SK-N-SH (cell line): ENCODE measurements at regions not wholly inside any gene's neighbourhood (a gene's known extent, or its start where the extent isn't known, plus 50 kb on each side); places are given as distances from the start of the nearest gene placed in this dataset.

Experiments used
- CTCF ChIA-PET: fragments of 300-600, 350-600 bp; formaldehyde crosslinking; extraction: SDS; loops from one replicate; lab custom pipeline; 2021; lab: Yijun Ruan, JAX
- POLR2A ChIA-PET: fragments of 350-600 bp; sonication (Branson Sonifier 250); formaldehyde crosslinking; extraction: SDS; loops from one replicate; lab custom pipeline; 2020; ENCODE audit warnings: antibody characterized with exemption, inconsistent platforms; lab: Yijun Ruan, JAX
- DNase-seq: peaks from one replicate; pipeline ENCODE4 v3.0.0; 2012
- H2AFZ ChIP-seq: fragments of 200-600 bp; sonication (generic); 2 replicates; pipeline ENCODE4 v1.8.1; 2016; ENCODE audit warnings: antibody characterized with exemption, mild to moderate bottlenecking, low read depth
- H3F3A ChIP-seq: fragments of 200-600 bp; sonication (generic); replicated peaks from 2 replicates; pipeline ENCODE3; 2016; ENCODE audit warnings: antibody characterized with exemption, mild to moderate bottlenecking; ENCODE audit not compliant: insufficient read depth
- H3K27ac ChIP-seq, 2 experiments: fragments of 200-500 bp in 1 of 2; fragments of 200-600 bp in 1 of 2; sonication (Bioruptor generic) in 1 of 2; sonication (generic), shearing (Covaris generic) in 1 of 2; 2 replicates each; pipeline versions ENCODE4 v1.5.1 to v1.6.1; 2014 to 2016; ENCODE audit warnings: low read depth in 2 of 2, inconsistent platforms in 1 of 2, low read length in 1 of 2, mild to moderate bottlenecking in 1 of 2, mixed read lengths in 1 of 2
- H3K27me3 ChIP-seq: fragments of 200-600 bp; sonication (generic), shearing (Covaris generic); 2 replicates; pipeline ENCODE4 v1.6.1; 2016; ENCODE audit warnings: mixed run types; ENCODE audit not compliant: insufficient read depth
- H3K36me3 ChIP-seq, 2 experiments: fragments of 200-500 bp in 1 of 2; fragments of 200-600 bp in 1 of 2; sonication (Bioruptor generic) in 1 of 2; sonication (generic) in 1 of 2; replicated peaks in 1 of 2; 2 replicates each; pipeline versions ENCODE3 to v1.5.1; 2014 to 2016; ENCODE audit warnings: low read length in 1 of 2, mild to moderate bottlenecking in 1 of 2; ENCODE audit not compliant: insufficient read depth in 2 of 2, control insufficient read depth in 1 of 2
- H3K4me1 ChIP-seq, 2 experiments: fragments of 200-500 bp in 1 of 2; fragments of 200-600 bp in 1 of 2; sonication (Bioruptor generic) in 1 of 2; sonication (generic), shearing (Covaris generic) in 1 of 2; 2 replicates each; pipeline versions ENCODE4 v1.5.1 to v1.6.1; 2014 to 2016; ENCODE audit warnings: low read depth in 1 of 2, low read length in 1 of 2, mixed run types in 1 of 2; ENCODE audit not compliant: insufficient read depth in 2 of 2, control insufficient read depth in 1 of 2
- H3K4me2 ChIP-seq: fragments of 200-600 bp; sonication (generic), shearing (Covaris generic); 2 replicates; pipeline ENCODE4 v1.6.1; 2017; ENCODE audit warnings: mixed run types
- H3K4me3 ChIP-seq, 2 experiments: fragments of 200-500 bp in 1 of 2; fragments of 200-600 bp in 1 of 2; sonication (Bioruptor generic) in 1 of 2; sonication (generic), shearing (Covaris generic) in 1 of 2; 2 replicates each; pipeline versions ENCODE4 v1.5.1 to v1.8.1; 2014 to 2016; ENCODE audit warnings: low read depth in 2 of 2, inconsistent platforms in 1 of 2, low read length in 1 of 2, mild to moderate bottlenecking in 1 of 2, mixed read lengths in 1 of 2, moderate library complexity in 1 of 2
- H3K79me2 ChIP-seq: fragments of 200-600 bp; sonication (generic); 2 replicates; pipeline ENCODE4 v1.8.1; 2017; ENCODE audit warnings: mild to moderate bottlenecking; ENCODE audit not compliant: insufficient read depth
- H3K9ac ChIP-seq: fragments of 200-600 bp; sonication (generic); 2 replicates; pipeline ENCODE4 v1.6.1; 2017; ENCODE audit warnings: mixed run types
- H3K9me2 ChIP-seq: fragments of 200-600 bp; sonication (generic); 2 replicates; pipeline ENCODE4 v1.6.1; 2017; ENCODE audit warnings: mixed run types
- H3K9me3 ChIP-seq: fragments of 200-600 bp; sonication (generic); 2 replicates; pipeline ENCODE4 v1.6.1; 2017; ENCODE audit warnings: mixed run types, mild to moderate bottlenecking, moderate library complexity
- H4K20me1 ChIP-seq: fragments of 200-600 bp; sonication (generic); 2 replicates; pipeline ENCODE4 v1.6.1; 2017; ENCODE audit warnings: mild to moderate bottlenecking, mixed run types; ENCODE audit not compliant: insufficient read depth
- ELF1 ChIP-seq: IDR thresholded peaks from 2 replicates; pipeline ENCODE4 v1.4.0; 2012
- EP300 ChIP-seq, 2 experiments: IDR thresholded peaks; 2 replicates each; pipeline versions ENCODE4 v1.4.0 to v1.6.1; 2012; ENCODE audit warnings: borderline replicate concordance in 1 of 2, low read depth in 1 of 2, low read length in 1 of 2
- EZH2phosphoT487 ChIP-seq: fragments of 200-600 bp; sonication (generic); IDR thresholded peaks from 2 replicates; pipeline ENCODE4 v1.6.1; 2017; ENCODE audit warnings: low read depth, mixed run types, mild to moderate bottlenecking, antibody characterized with exemption, moderate library complexity, borderline replicate concordance
- FOXJ3 ChIP-seq: sonication (generic); formaldehyde crosslinking; IDR thresholded peaks from 2 replicates; pipeline ENCODE4 v1.5.1; 2020; ENCODE audit warnings: mild to moderate bottlenecking, missing genetic modification reagents
- FOXM1 ChIP-seq: IDR thresholded peaks from 2 replicates; pipeline ENCODE4 v1.4.0; 2012; ENCODE audit warnings: low read depth, mild to moderate bottlenecking
- JUND ChIP-seq: IDR thresholded peaks from 2 replicates; pipeline ENCODE4 v1.4.0; 2012
- MEF2A ChIP-seq: IDR thresholded peaks from 2 replicates; pipeline ENCODE4 v1.4.0; 2012; ENCODE audit warnings: low read depth, borderline replicate concordance
- NFIC ChIP-seq: IDR thresholded peaks from 2 replicates; pipeline ENCODE4 v1.4.0; 2012; ENCODE audit warnings: borderline replicate concordance
- RAD21 ChIP-seq: IDR thresholded peaks from 2 replicates; pipeline ENCODE4 v1.6.1; 2012; ENCODE audit warnings: mild to moderate bottlenecking, low read length
- RFX5 ChIP-seq: IDR thresholded peaks from 2 replicates; pipeline ENCODE4 v1.6.1; 2012; ENCODE audit warnings: mild to moderate bottlenecking, improper control_type of control experiment, low read length
- RXRA ChIP-seq: IDR thresholded peaks from 2 replicates; pipeline ENCODE4 v1.4.0; 2012; ENCODE audit warnings: low read depth, mild to moderate bottlenecking, borderline replicate concordance
- SIN3A ChIP-seq: IDR thresholded peaks from 2 replicates; pipeline ENCODE4 v1.6.1; 2012; ENCODE audit warnings: low read depth, mild to moderate bottlenecking, low read length, moderate library complexity, borderline replicate concordance
- SMC3 ChIP-seq: IDR thresholded peaks from 2 replicates; pipeline ENCODE4 v1.6.1; 2012; ENCODE audit warnings: low read depth, low read length, improper control_type of control experiment
- TCF12 ChIP-seq: IDR thresholded peaks from 2 replicates; pipeline ENCODE4 v1.4.0; 2012
- TEAD4 ChIP-seq: IDR thresholded peaks from 2 replicates; pipeline ENCODE4 v1.4.0; 2012; ENCODE audit warnings: mild to moderate bottlenecking, borderline replicate concordance; ENCODE audit not compliant: insufficient read depth
- WGBS: methylation state at CpG from one replicate; pipeline ENCODE4 v1.1.6; 2017; ENCODE audit warnings: low lambda C conversion rate; 5-methylcytosine and 5-hydroxymethylcytosine counted together
- TF ChIP-seq, protein P1 (sequence below): fragments of 150-350 bp; IDR thresholded peaks from 2 replicates; pipeline ENCODE4 v1.6.1; 2017; ENCODE audit warnings: antibody characterized with exemption, low read length, low read depth, borderline replicate concordance
- TF ChIP-seq, protein P2 (sequence below): IDR thresholded peaks from 2 replicates; pipeline ENCODE4 v1.4.0; 2012; ENCODE audit warnings: low read depth
- TF ChIP-seq, protein P3 (sequence below): IDR thresholded peaks from 2 replicates; pipeline ENCODE4 v1.4.0; 2012; ENCODE audit warnings: low read depth, borderline replicate concordance
- TF ChIP-seq, protein P4 (sequence below): IDR thresholded peaks from 2 replicates; pipeline ENCODE4; 2012
- TF ChIP-seq, protein P5 (sequence below): IDR thresholded peaks from 2 replicates; pipeline ENCODE4 v1.6.1; 2012; ENCODE audit warnings: mild to moderate bottlenecking, low read depth, low read length, moderate library complexity

DNA sequence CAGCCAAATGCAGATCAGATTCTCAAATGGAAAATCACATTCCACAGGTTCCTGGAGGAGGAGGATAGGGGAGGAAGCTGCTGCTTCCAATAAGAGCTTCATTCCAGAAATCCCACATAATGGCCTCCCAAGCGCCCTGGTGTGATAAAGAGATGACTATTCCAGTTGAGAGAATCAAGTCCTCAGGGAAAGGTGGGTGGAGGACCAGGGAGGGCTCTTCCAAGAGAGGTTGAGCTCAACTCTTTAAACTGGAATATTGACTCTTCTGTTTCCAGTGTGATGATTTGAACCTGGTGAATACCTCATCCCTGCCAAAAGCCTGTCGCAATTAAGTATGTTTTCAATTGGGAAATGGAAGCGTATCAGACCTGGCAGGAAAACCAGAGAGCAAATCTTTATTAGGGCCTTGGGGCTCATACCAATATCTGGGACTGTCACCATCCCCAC, 81.4 kb upstream of the DYNLRB2 start:
- ChIA-PET CTCF (no interaction called here), POLR2A (no interaction called here)
- Histone ChIP-seq H3F3A (no peaks in the 10 kb centered on the region), H3K4me1 (no peaks in the 10 kb centered on the region), H3K9me2 (no peaks in the 10 kb centered on the region), H3K9me3 (no peaks in the 10 kb centered on the region), H2AFZ (no peak overlapping the region), H3K9ac (no peak overlapping the region), H3K36me3 (no peaks in the 10 kb centered on the region), H3K4me3 (no peak overlapping the region), H3K27ac (no peak overlapping the region), H4K20me1 (no peaks in the 10 kb centered on the region), H3K79me2 (no peaks in the 10 kb centered on the region), H3K27me3 (no peaks in the 10 kb centered on the region), H3K4me2 (no peak overlapping the region)
- 22% methylated on average over 3 of the region's 3 CpGs for WGBS
- TF ChIP-seq, protein P1, sequence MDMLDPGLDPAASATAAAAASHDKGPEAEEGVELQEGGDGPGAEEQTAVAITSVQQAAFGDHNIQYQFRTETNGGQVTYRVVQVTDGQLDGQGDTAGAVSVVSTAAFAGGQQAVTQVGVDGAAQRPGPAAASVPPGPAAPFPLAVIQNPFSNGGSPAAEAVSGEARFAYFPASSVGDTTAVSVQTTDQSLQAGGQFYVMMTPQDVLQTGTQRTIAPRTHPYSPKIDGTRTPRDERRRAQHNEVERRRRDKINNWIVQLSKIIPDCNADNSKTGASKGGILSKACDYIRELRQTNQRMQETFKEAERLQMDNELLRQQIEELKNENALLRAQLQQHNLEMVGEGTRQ: no peak
- TF ChIP-seq TCF12: no peak
- TF ChIP-seq, protein P2, sequence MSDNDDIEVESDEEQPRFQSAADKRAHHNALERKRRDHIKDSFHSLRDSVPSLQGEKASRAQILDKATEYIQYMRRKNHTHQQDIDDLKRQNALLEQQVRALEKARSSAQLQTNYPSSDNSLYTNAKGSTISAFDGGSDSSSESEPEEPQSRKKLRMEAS: no peak
- TF ChIP-seq SMC3: no peak
- no peak for TF ChIP-seq FOXJ3
- TF ChIP-seq MEF2A: no peak
- TF ChIP-seq ELF1: no peak
- TF ChIP-seq RFX5: no peak
- TF ChIP-seq TEAD4: no peak
- no peak for TF ChIP-seq RAD21
- no peak for DNase-seq

DNA sequence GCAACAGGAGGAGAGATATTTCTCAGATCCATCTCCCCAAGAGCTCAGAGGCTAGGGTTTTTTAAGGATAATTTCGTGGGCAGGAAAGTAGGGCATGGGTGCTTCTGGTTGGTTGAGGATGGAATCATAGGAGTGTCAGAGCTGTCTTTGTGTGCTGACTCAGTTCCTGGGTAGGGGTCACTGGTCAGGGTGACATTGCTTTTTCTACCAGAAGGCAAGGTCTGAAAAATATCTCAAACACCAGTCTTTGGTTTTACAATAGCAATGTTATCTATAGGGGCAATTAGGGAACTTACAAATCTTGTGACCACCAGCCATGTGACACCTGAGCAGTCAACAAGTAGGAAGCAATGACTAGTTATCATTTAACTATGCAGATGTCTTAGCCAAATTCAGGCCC, 82.9 kb upstream of the DYNLRB2 start:
- CTCF ChIA-PET: interaction anchor here (0.7 to 2.0 kb wide), 3 partner anchors 9 to 856 kb away, joined by 4 to 16 read pairs (median 4); no protein-coding TSS in a partner anchor
- TF ChIP-seq, protein P2: no peak
- TF ChIP-seq NFIC: no peak
- no peak for TF ChIP-seq RFX5
- TF ChIP-seq RXRA: no peak
- TF ChIP-seq, protein P3, sequence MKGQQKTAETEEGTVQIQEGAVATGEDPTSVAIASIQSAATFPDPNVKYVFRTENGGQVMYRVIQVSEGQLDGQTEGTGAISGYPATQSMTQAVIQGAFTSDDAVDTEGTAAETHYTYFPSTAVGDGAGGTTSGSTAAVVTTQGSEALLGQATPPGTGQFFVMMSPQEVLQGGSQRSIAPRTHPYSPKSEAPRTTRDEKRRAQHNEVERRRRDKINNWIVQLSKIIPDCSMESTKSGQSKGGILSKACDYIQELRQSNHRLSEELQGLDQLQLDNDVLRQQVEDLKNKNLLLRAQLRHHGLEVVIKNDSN: no peak
- no peak for TF ChIP-seq MEF2A
- TF ChIP-seq, protein P1: no peak
- TF ChIP-seq TEAD4: no peak
- TF ChIP-seq FOXJ3: no peak
- TF ChIP-seq, protein P4, sequence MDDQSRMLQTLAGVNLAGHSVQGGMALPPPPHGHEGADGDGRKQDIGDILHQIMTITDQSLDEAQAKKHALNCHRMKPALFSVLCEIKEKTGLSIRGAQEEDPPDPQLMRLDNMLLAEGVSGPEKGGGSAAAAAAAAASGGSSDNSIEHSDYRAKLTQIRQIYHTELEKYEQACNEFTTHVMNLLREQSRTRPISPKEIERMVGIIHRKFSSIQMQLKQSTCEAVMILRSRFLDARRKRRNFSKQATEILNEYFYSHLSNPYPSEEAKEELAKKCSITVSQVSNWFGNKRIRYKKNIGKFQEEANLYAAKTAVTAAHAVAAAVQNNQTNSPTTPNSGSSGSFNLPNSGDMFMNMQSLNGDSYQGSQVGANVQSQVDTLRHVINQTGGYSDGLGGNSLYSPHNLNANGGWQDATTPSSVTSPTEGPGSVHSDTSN: no peak
- no peak for TF ChIP-seq ELF1
- TF ChIP-seq, protein P5, sequence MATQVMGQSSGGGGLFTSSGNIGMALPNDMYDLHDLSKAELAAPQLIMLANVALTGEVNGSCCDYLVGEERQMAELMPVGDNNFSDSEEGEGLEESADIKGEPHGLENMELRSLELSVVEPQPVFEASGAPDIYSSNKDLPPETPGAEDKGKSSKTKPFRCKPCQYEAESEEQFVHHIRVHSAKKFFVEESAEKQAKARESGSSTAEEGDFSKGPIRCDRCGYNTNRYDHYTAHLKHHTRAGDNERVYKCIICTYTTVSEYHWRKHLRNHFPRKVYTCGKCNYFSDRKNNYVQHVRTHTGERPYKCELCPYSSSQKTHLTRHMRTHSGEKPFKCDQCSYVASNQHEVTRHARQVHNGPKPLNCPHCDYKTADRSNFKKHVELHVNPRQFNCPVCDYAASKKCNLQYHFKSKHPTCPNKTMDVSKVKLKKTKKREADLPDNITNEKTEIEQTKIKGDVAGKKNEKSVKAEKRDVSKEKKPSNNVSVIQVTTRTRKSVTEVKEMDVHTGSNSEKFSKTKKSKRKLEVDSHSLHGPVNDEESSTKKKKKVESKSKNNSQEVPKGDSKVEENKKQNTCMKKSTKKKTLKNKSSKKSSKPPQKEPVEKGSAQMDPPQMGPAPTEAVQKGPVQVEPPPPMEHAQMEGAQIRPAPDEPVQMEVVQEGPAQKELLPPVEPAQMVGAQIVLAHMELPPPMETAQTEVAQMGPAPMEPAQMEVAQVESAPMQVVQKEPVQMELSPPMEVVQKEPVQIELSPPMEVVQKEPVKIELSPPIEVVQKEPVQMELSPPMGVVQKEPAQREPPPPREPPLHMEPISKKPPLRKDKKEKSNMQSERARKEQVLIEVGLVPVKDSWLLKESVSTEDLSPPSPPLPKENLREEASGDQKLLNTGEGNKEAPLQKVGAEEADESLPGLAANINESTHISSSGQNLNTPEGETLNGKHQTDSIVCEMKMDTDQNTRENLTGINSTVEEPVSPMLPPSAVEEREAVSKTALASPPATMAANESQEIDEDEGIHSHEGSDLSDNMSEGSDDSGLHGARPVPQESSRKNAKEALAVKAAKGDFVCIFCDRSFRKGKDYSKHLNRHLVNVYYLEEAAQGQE: no peak
- no peak for TF ChIP-seq FOXM1
- no peak for TF ChIP-seq JUND
- no peak for TF ChIP-seq SMC3
- TF ChIP-seq EP300 (IDR thresholded peaks at IDR 0.05; ENCODE audit: borderline replicate concordance in 1 of 2, low read depth in 1 of 2, low read length in 1 of 2): no peak
- TF ChIP-seq SIN3A: no peak
- TF ChIP-seq EZH2phosphoT487: no peak

More for the DNA sequence above, 82.9 kb upstream of the DYNLRB2 start:
- no peaks in the 10 kb centered on the region for H3K79me2 ChIP-seq
- no peak overlapping the region for H3K9ac ChIP-seq
- no peak overlapping the region for H3K27ac ChIP-seq
- H4K20me1 ChIP-seq: no peaks in the 10 kb centered on the region
- no peaks in the 10 kb centered on the region for H3K4me1 ChIP-seq
- H2AFZ ChIP-seq: no peak overlapping the region
- H3K9me3 ChIP-seq: no peaks in the 10 kb centered on the region
- H3K9me2 ChIP-seq: no peaks in the 10 kb centered on the region
- H3K4me2 ChIP-seq: no peak overlapping the region
- DNase-seq: no peak
- 0% methylated on average over 1 of the region's 1 CpG for WGBS
- H3K27me3 ChIP-seq: no peaks in the 10 kb centered on the region
- H3K36me3 ChIP-seq: no peaks in the 10 kb centered on the region
- POLR2A ChIA-PET: no interaction called here
- H3K4me3 ChIP-seq: no peak overlapping the region
- no peaks in the 10 kb centered on the region for H3F3A ChIP-seq
